HG03159 (cell line): ENCODE measurements at regions not wholly inside any gene's neighbourhood (a gene's known extent, or its start where the extent isn't known, plus 50 kb on each side); places are given as distances from the start of the nearest gene placed in this dataset.

ENCODE experiments used
- ATAC-seq: cut with Tn5 transposase; IDR thresholded peaks from one replicate; pipeline ENCODE4 v1.9.1; 2021; ENCODE audit warnings: mild to moderate bottlenecking, moderate library complexity; ENCODE audit not compliant: unreplicated experiment

GRCh38 chr14:54342806-54343205, 54.0 kb upstream of the CDKN3 start:
- no peak for ATAC-seq

- ATAC-seq, result no peak
These were observed 53.3 kb upstream of the CDKN3 start for GRCh38 chr14:54343272-54344121.

- ATAC-seq, result peak; percentile 49
These were observed 52.4 kb upstream of the CDKN3 start for GRCh38 chr14:54344445-54344844.

GRCh38 chr14:54346257-54346656, 50.5 kb upstream of the CDKN3 start:
- no peak for ATAC-seq
